ENCODE measurements at regions not wholly inside any gene's neighbourhood (a gene's known extent, or its start where the extent isn't known, plus 50 kb on each side); places are given as distances from the start of the nearest gene placed in this dataset.
"Not testable (repeated sequence)": the region's sequence is repeated elsewhere in the genome, so short reads cannot be mapped to it uniquely, and the experiment has no call there.

- H3K4me1 ChIP-seq (ENCODE audit: control insufficient read depth in 4 of 4, insufficient read depth in 4 of 4, low read length in 3 of 4), result no peaks in the 10 kb centered on the region
- no peak overlapping the region for H3K27ac ChIP-seq (ENCODE audit: low read depth in 1 of 2, low read length in 2 of 2)
- no peak for DNase-seq (ENCODE audit: low spot score)
- H3K4me3 ChIP-seq (ENCODE audit: low read depth in 1 of 3, low read length in 3 of 3), result no peak overlapping the region
- no peak for TF ChIP-seq REST (IDR thresholded peaks at IDR 0.05)
- TF ChIP-seq SP1 (IDR thresholded peaks at IDR 0.05), result no peak
- no peak for TF ChIP-seq HNF4G (IDR thresholded peaks at IDR 0.05)
- no peak for TF ChIP-seq GABPA (IDR thresholded peaks at IDR 0.05 in 1 of 2, conservative IDR thresholded peaks at IDR 0.05 in 1 of 2)
- no peak for TF ChIP-seq FOXA1 (IDR thresholded peaks at IDR 0.05)
- no peak for TF ChIP-seq HNF4A (conservative IDR thresholded peaks at IDR 0.05)
- TF ChIP-seq MAX (IDR thresholded peaks at IDR 0.05), result no peak
- no peak for TF ChIP-seq ATF3 (IDR thresholded peaks at IDR 0.05)
- no peak for TF ChIP-seq CTCF (IDR thresholded peaks at IDR 0.05; ENCODE audit: low read depth, low read length, missing input control)
- TF ChIP-seq EGR1 (IDR thresholded peaks at IDR 0.05; ENCODE audit: low read depth in 2 of 2), result no peak
- TF ChIP-seq NR2F2 (IDR thresholded peaks at IDR 0.05), result no peak
- TF ChIP-seq YY1 (IDR thresholded peaks at IDR 0.05), result no peak
- no peak for TF ChIP-seq RXRA (IDR thresholded peaks at IDR 0.05)
- no peaks in the 10 kb centered on the region for H3K27me3 ChIP-seq (ENCODE audit: control insufficient read depth in 4 of 4, insufficient read depth in 4 of 4, low read length in 3 of 4)
- H3K9me3 ChIP-seq (ENCODE audit: control insufficient read depth in 4 of 4, low read length in 3 of 4), result no peaks in the 10 kb centered on the region
- no peak overlapping the region for H3K9ac ChIP-seq (ENCODE audit: low read depth in 1 of 2, low read length in 2 of 2)
- WGBS, result 74% methylated on average over 11 of the region's 11 CpGs
- H3K36me3 ChIP-seq (ENCODE audit: control insufficient read depth in 4 of 4, insufficient read depth in 3 of 4, low read depth in 1 of 4, low read length in 3 of 4), result no peaks in the 10 kb centered on the region
Observed at GRCh38 chr3:145490088-145491048, 670.6 kb downstream of the PLOD2 start.

GRCh38 chr3:145492456-145492855 is 668.5 kb downstream of the PLOD2 start:
- TF ChIP-seq GABPA (IDR thresholded peaks at IDR 0.05 in 1 of 2, conservative IDR thresholded peaks at IDR 0.05 in 1 of 2), result no peak
- no peak for TF ChIP-seq FOXA1 (IDR thresholded peaks at IDR 0.05)
- no peak for TF ChIP-seq ZBTB33 (IDR thresholded peaks at IDR 0.05)
- no peak for TF ChIP-seq ATF3 (IDR thresholded peaks at IDR 0.05)
- no peak for DNase-seq (ENCODE audit: low spot score)
- H3K4me1 ChIP-seq (ENCODE audit: control insufficient read depth in 4 of 4, insufficient read depth in 4 of 4, low read length in 3 of 4), result no peaks in the 10 kb centered on the region
- no peak overlapping the region for H3K9ac ChIP-seq (ENCODE audit: low read depth in 1 of 2, low read length in 2 of 2)
- H3K36me3 ChIP-seq (ENCODE audit: control insufficient read depth in 4 of 4, insufficient read depth in 3 of 4, low read depth in 1 of 4, low read length in 3 of 4), result no peaks in the 10 kb centered on the region
- WGBS, result 84% methylated on average over 2 of the region's 2 CpGs
- no peak overlapping the region for H3K4me3 ChIP-seq (ENCODE audit: low read depth in 1 of 3, low read length in 3 of 3)
- no peaks in the 10 kb centered on the region for H3K27me3 ChIP-seq (ENCODE audit: control insufficient read depth in 4 of 4, insufficient read depth in 4 of 4, low read length in 3 of 4)
- no peaks in the 10 kb centered on the region for H3K9me3 ChIP-seq (ENCODE audit: control insufficient read depth in 4 of 4, low read length in 3 of 4)
- H3K27ac ChIP-seq (ENCODE audit: low read depth in 1 of 2, low read length in 2 of 2), result no peak overlapping the region

- not testable (repeated sequence) for H3K27ac ChIP-seq (ENCODE audit: low read depth in 1 of 2, low read length in 2 of 2); H3K36me3 ChIP-seq (ENCODE audit: control insufficient read depth in 4 of 4, insufficient read depth in 3 of 4, low read depth in 1 of 4, low read length in 3 of 4); H3K4me3 ChIP-seq (ENCODE audit: low read depth in 1 of 3, low read length in 3 of 3); DNase-seq (ENCODE audit: low spot score); H3K27me3 ChIP-seq (ENCODE audit: control insufficient read depth in 4 of 4, insufficient read depth in 4 of 4, low read length in 3 of 4); H3K9ac ChIP-seq (ENCODE audit: low read depth in 1 of 2, low read length in 2 of 2); H3K9me3 ChIP-seq (ENCODE audit: control insufficient read depth in 4 of 4, low read length in 3 of 4); H3K4me1 ChIP-seq (ENCODE audit: control insufficient read depth in 4 of 4, insufficient read depth in 4 of 4, low read length in 3 of 4)
- WGBS, result 87% methylated on average over 4 of the region's 4 CpGs
Observed at GRCh38 chr3:145517416-145517815, 643.6 kb downstream of the PLOD2 start.
